ENCODE measurements at regions not wholly inside any gene's neighbourhood (a gene's known extent, or its start where the extent isn't known, plus 50 kb on each side); places are given as distances from the start of the nearest gene placed in this dataset.

GRCh38 chr2:6181525-6181924 is 489.3 kb downstream of the SOX11 start:
- Histone ChIP-seq H3K79me2 (replicated peaks; ENCODE audit: insufficient read depth, low read length) (no peaks in the 10 kb centered on the region), H3K27me3 (ENCODE audit: insufficient read depth, low read depth, low read length) (no peaks in the 10 kb centered on the region), H2AFZ (ENCODE audit: low read depth, low read length) (no peak overlapping the region)

DNA sequence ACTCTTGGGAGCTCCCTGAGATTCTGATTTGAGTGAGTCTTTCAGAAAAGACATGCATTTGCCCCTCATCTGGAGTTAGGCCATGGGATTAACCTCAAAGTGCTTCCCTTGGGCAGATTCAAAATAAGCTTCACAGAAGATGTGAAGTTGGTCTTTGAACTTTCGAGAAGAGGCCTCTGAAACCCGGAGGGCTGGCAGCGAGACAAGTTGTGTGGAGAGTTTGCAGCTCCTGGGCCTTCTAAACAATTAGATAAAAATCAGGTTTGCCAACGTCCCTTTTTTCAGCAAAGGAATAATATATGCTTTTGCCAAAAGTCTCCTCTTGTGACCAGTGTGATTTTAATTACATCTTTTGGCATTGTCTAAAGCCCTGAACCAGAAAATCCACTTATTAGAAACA is 489.7 kb downstream of the SOX11 start:
- TF ChIP-seq POLR2AphosphoS5 (IDR thresholded peaks at IDR 0.05) (no peak), TAF1 (IDR thresholded peaks at IDR 0.05; ENCODE audit: low read depth) (no peak), EP300 (conservative IDR thresholded peaks at IDR 0.05; ENCODE audit: poor library complexity, severe bottlenecking) (no peak)
- TF ChIP-seq, protein P1, sequence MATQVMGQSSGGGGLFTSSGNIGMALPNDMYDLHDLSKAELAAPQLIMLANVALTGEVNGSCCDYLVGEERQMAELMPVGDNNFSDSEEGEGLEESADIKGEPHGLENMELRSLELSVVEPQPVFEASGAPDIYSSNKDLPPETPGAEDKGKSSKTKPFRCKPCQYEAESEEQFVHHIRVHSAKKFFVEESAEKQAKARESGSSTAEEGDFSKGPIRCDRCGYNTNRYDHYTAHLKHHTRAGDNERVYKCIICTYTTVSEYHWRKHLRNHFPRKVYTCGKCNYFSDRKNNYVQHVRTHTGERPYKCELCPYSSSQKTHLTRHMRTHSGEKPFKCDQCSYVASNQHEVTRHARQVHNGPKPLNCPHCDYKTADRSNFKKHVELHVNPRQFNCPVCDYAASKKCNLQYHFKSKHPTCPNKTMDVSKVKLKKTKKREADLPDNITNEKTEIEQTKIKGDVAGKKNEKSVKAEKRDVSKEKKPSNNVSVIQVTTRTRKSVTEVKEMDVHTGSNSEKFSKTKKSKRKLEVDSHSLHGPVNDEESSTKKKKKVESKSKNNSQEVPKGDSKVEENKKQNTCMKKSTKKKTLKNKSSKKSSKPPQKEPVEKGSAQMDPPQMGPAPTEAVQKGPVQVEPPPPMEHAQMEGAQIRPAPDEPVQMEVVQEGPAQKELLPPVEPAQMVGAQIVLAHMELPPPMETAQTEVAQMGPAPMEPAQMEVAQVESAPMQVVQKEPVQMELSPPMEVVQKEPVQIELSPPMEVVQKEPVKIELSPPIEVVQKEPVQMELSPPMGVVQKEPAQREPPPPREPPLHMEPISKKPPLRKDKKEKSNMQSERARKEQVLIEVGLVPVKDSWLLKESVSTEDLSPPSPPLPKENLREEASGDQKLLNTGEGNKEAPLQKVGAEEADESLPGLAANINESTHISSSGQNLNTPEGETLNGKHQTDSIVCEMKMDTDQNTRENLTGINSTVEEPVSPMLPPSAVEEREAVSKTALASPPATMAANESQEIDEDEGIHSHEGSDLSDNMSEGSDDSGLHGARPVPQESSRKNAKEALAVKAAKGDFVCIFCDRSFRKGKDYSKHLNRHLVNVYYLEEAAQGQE (IDR thresholded peaks at IDR 0.05; ENCODE audit: borderline replicate concordance) = no peak
- Histone ChIP-seq H3K9me2 (ENCODE audit: insufficient read depth, low read length) (no peaks in the 10 kb centered on the region), H2AFZ (ENCODE audit: low read depth, low read length) (no peak overlapping the region), H3K4me3 (ENCODE audit: low read length) (no peak overlapping the region), H3K9me3 (ENCODE audit: low read length) (no peaks in the 10 kb centered on the region), H3K4me2 (ENCODE audit: low read length) (no peak overlapping the region), H4K20me1 (ENCODE audit: insufficient read depth) (no peaks in the 10 kb centered on the region), H3K36me3 (ENCODE audit: insufficient read depth, low read length) (no peaks in the 10 kb centered on the region), H3K9ac (ENCODE audit: low read length) (no peak overlapping the region), H3K27ac (ENCODE audit: low read length) (no peak overlapping the region), H3K79me2 (replicated peaks; ENCODE audit: insufficient read depth, low read length) (no peaks in the 10 kb centered on the region), H3K27me3 (ENCODE audit: insufficient read depth, low read depth, low read length) (no peaks in the 10 kb centered on the region), H3F3A (ENCODE audit: insufficient read depth, low read length, poor library complexity, severe bottlenecking) (no peaks in the 10 kb centered on the region)

More at GRCh38 chr2:6181525-6181924, 489.3 kb downstream of the SOX11 start:
- Histone ChIP-seq H3K4me3 (ENCODE audit: low read length) (no peak overlapping the region), H3K9me3 (ENCODE audit: low read length) (no peaks in the 10 kb centered on the region), H3K36me3 (ENCODE audit: insufficient read depth, low read length) (no peaks in the 10 kb centered on the region), H3K4me2 (ENCODE audit: low read length) (no peak overlapping the region), H3K9me2 (ENCODE audit: insufficient read depth, low read length) (no peaks in the 10 kb centered on the region), H4K20me1 (ENCODE audit: insufficient read depth) (no peaks in the 10 kb centered on the region), H3F3A (ENCODE audit: insufficient read depth, low read length, poor library complexity, severe bottlenecking) (no peaks in the 10 kb centered on the region), H3K27ac (ENCODE audit: low read length) (no peak overlapping the region), H3K9ac (ENCODE audit: low read length) (no peak overlapping the region)
- no peak for TF ChIP-seq TAF1 (IDR thresholded peaks at IDR 0.05; ENCODE audit: low read depth)
- no peak for TF ChIP-seq RAD21 (conservative IDR thresholded peaks at IDR 0.05)
- TF ChIP-seq POLR2AphosphoS5 (IDR thresholded peaks at IDR 0.05) = no peak
- TF ChIP-seq, protein P2, sequence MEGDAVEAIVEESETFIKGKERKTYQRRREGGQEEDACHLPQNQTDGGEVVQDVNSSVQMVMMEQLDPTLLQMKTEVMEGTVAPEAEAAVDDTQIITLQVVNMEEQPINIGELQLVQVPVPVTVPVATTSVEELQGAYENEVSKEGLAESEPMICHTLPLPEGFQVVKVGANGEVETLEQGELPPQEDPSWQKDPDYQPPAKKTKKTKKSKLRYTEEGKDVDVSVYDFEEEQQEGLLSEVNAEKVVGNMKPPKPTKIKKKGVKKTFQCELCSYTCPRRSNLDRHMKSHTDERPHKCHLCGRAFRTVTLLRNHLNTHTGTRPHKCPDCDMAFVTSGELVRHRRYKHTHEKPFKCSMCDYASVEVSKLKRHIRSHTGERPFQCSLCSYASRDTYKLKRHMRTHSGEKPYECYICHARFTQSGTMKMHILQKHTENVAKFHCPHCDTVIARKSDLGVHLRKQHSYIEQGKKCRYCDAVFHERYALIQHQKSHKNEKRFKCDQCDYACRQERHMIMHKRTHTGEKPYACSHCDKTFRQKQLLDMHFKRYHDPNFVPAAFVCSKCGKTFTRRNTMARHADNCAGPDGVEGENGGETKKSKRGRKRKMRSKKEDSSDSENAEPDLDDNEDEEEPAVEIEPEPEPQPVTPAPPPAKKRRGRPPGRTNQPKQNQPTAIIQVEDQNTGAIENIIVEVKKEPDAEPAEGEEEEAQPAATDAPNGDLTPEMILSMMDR (IDR thresholded peaks at IDR 0.05; ENCODE audit: poor library complexity, severe bottlenecking) = no peak
- no peak for TF ChIP-seq SMC3 (conservative IDR thresholded peaks at IDR 0.05; ENCODE audit: poor library complexity)
- TF ChIP-seq EZH2 (IDR thresholded peaks at IDR 0.05; ENCODE audit: borderline replicate concordance, insufficient read depth, low read length, poor library complexity, severe bottlenecking) = no peak
- TF ChIP-seq, protein P1 (IDR thresholded peaks at IDR 0.05; ENCODE audit: borderline replicate concordance) = no peak
- no peak for TF ChIP-seq MXI1 (conservative IDR thresholded peaks at IDR 0.05; ENCODE audit: poor library complexity, severe bottlenecking)
- no peak for TF ChIP-seq EP300 (conservative IDR thresholded peaks at IDR 0.05; ENCODE audit: poor library complexity, severe bottlenecking)

Data from neural cell (in vitro differentiated cells).